HG02642 (cell line): ENCODE measurements at regions not wholly inside any gene's neighbourhood (a gene's known extent, or its start where the extent isn't known, plus 50 kb on each side); places are given as distances from the start of the nearest gene placed in this dataset.
"Not testable (repeated sequence)": the region's sequence is repeated elsewhere in the genome, so short reads cannot be mapped to it uniquely, and the experiment has no call there.

Source experiments
- ATAC-seq: cut with Tn5 transposase; IDR thresholded peaks from one replicate; pipeline ENCODE4 v1.9.1; 2021; ENCODE audit warnings: mild to moderate bottlenecking; ENCODE audit not compliant: unreplicated experiment, poor library complexity

DNA sequence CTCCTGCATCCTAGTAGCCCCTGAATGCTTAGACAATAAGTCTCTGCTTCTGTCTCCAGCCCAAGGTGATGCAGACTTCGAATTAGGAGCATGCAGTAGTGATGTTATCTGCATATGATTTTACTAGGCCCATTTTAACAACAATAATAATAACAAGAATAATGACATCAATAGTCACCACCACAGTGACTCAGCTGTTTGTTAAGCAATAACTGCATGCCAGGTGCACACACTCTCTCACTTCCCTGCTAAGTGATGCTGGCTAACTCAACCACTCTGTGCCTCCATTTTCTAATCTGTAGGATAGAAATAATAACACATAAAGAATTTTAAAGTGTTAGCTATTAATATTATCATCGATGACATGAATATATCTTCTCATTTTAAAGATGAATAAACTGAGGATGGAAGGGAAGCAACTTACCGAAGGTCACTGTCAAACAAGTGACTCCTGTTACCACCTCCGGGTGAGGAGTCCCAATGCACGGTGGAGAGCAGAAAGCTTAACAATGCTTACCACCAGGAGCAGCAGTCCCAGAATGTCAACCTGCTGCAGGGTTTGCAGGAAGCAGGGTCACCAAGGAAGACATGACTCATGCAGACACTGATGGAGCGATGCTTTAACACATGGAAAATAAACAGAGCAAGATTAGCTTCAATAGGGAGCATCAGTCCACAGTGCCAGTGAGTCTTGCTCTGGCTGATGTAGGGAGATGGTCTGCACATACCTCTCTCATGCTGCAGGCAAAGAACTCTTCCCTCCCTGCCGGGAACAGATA, 290.2 kb downstream of the SPATA17 start:
- ATAC-seq = no peak

DNA sequence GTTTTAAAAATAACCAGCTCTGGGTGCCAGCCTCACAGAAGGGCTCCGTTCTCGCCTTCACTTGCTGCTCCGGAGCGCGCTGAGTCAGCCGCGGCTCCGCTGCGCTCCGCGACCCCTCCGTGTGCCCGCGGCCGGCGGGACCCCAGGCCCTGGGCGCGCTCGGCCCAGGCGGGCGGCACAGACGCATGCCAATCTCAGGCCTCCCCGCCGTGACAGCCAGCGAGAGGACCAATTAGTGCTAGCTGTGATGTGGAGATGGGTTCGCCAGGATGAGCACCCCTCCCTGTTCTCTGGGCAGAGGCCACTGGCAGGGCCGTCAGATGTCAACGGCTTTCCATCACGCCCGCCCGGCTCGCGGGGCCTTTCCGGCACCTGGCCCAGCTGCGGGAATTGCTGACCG, 293.8 kb downstream of the SPATA17 start:
- ATAC-seq = no peak

DNA sequence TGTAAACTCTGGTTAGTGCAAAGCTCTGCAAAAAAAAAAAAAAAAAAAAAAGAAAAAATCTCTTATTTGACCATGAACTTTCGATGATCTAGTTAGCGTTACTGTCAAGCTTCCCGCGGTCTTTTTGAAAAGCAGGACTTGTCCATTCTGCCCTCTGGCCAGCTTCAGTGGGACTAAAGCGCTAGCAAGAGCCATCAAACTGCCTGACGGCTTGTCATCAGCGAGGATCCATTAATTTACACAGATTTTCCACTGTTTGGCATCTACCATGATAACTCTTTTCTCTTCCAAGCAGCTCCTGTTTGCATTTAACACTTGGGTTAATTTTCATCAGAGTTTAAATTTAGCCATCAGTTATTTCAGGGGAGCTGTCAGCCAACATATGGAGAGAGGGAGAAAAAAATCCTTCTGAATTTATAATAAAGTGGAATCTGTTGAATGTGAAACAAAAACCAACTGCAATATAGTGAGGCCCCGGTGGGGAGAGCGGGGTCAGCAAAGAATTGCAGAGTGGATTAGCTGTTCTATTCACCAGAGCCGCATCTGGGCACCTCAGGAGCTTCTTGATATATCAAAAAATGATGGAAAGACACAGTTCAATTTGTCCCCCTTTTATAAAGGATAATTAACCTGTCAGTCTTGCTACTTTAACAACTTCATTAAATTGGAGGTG, 298.2 kb downstream of the SPATA17 start:
- ATAC-seq = no peak

DNA sequence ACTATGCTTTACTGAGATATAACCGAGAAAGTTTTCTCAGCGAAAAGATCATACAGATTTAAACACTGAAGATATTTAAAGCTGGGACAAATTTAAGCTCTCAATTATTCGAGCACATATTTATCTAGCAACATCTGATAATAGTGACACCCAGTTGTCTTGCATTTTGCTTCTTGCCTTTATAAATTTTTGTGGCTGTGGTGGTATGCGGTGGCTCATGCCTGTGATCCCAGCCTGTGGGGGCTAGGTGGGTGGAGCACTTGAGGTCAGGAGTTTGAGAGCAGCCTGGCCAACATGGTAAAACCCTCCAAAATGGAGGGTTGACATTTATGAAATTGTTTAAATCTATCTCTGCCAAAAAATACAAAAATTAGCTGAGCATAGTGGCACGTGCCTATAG, 312.2 kb downstream of the SPATA17 start:
- no peak for ATAC-seq

DNA sequence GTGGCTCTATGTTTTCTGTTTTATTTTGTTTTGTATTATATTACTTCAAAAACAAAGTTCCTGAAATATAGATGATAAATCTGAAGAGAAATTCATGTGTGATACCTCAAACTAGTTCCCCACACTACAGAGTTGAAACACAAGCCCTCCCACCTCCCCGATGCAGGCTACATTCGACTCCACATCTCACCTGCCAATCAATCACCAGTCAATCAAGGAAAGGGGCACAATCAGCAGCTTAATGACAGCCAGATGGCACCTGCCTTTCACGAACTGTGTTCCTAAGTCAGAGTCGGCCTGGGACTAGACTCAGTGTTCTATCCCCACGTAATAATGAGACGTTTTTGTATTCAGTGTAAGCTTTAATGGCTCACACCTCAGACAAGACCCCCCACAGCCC, 313.4 kb downstream of the SPATA17 start:
- no peak for ATAC-seq

DNA sequence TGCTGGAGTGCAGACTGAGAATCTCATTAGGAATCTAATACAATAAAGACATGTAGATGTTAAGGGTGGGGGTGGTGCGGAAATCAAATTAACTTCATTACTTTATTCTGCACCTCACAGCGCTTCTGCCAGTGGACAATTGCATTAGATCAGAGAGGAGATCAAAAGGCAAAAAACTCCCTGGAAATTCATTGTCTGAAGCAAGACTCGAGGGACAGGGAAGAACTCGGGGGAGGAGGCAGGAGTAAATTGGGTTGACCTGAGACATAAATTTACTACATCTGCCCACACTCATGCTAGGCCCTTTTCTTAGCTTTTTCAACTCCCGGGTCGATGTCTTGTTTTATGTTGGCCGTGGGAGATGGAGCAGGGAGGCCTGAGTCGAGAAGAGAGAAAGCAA, 315.4 kb downstream of the SPATA17 start:
- no peak for ATAC-seq

DNA sequence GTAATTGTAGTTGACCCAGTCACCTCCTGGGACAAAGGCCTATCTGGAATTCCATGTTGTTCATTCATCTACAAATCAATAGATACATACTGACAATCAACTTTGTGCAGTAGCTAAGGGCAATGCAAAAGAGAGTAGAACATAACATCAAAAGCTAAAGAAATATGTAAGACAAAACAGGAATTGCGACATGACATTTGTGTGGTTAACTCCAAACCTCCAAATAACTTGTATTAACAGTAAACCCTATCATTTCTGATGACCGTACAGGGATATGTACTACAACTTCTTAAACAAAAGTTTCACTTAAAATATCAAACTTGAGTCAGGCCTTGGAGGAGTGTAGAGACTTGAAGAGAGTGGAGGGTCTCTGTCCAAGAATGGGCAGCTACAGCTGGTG, 317.6 kb downstream of the SPATA17 start:
- ATAC-seq = no peak

DNA sequence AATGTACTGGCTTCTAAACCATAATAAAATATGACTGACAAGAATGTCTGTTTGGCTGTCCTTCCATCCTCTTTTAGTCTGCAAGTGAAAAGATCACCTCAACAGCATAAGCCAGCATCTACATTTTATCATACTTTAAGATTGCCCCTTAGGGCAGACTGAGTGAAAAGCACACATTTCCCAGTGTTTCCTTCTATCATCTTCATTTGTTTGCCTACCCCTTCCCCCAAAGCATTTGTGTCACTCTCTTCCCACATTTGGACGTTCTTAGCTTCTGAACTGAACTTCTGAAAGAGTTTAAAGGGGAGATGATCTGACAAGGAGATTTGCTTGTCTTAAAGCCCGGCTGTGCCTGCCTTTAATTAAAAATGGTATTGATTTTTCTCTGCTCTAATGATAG, 322.2 kb downstream of the SPATA17 start:
- no peak for ATAC-seq

DNA sequence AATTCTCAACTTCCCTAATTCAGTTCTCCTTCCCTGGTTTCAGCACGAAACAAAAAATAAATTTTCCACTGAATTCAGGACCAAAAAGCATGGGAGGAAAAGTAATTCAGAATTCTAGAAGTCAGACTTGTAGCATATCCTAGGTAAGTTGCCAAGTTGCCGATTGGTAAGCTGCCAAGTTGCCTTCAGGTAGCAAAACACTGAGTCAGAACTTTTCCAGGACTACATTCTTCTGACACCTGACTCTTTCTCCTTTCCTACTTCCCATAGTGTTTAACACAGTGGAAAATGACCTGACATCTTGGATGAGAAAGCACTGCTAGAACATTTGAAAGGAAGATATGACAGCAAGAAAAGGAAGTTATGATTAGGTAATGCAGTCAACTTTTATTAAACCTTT, 322.8 kb downstream of the SPATA17 start:
- no peak for ATAC-seq

DNA sequence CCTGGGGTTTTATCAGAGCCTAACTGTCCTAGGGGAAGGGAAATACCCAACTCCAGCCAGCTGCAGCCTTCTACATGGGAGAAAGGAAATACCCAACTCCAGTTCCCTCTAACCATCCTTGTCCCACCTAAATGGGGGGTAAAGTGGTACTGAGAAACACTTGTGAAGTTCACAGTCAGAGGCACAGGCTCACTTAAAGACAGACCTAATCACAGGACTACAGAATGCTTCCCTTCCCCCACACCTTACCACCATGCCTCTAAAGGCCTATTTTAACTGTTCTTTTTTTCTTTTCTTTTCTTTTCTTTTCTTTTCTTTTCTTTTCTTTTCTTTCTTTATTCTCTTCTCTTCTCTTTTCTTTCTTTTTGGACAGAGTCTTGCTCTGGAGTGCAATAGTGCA, 324.6 kb downstream of the SPATA17 start:
- no peak for ATAC-seq

DNA sequence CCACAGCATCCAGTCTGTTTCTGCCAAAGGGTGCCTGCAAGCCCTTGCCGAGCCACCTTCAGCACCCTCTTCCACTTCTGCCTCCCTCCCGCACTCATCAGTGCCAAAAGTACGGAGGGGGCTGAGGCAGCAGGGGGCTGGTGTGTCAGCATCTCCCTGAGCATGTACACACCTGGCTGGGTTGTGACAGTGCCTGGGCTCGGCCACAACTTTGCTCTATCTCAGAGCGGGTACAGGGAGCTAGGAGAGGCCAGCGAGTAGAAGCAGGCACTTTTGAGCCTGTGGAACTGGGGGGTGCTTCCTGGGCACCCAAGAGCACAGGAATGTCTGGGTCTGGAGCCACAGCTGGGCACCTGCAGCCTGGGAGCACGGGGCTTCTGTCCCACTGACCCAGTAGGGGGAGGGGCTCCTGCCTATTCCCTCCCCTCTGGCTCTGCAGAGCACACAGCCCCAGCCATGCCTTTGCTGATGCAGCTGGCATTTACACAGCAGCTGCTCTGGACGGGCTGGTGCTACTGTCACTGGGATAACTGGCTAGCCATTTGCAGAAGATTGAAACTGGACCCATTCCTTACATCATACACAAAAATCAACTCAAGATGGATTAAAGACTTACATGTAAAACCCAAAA, 319.8 kb upstream of the RRP15 start:
- no peak for ATAC-seq

DNA sequence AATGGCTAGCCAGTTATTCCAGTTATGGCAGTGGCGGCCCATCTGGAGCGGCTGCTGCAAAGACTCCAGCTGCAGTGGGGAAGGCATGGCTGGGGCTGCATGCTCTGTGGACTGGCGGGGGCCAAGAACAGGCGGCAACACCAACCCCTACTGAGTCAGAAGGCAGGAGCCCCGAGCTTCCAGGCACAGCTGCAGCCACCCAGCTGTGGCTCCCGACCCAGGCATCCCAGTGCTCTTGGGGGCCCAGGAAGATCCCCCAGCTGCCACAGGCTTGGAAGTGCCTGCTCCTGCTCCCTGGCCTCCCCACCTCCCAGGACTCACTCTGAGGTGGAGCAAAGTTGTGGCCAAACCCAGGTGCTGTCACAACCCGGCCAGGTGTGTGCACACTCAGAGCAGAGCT, 317.0 kb upstream of the RRP15 start:
- no peak for ATAC-seq

DNA sequence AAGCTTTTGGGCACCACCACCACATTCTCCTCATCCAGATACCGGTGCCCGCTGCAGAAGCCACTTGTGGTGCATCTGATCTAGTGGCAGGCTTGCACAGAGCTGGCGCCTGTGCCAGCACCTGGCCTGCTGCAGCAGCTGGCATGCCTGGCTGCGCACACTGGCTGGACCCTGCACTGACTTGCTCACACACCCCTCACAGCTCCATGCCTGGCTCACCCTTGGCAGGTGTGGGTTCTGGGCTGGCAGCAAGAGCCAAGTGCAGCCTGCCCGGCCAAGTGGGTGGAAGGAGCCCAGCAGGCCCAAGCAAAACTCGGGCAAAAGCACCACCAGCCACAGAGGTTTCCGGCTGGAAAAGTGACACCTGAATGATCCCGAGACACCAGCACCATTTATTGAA, 315.7 kb upstream of the RRP15 start:
- no peak for ATAC-seq

DNA sequence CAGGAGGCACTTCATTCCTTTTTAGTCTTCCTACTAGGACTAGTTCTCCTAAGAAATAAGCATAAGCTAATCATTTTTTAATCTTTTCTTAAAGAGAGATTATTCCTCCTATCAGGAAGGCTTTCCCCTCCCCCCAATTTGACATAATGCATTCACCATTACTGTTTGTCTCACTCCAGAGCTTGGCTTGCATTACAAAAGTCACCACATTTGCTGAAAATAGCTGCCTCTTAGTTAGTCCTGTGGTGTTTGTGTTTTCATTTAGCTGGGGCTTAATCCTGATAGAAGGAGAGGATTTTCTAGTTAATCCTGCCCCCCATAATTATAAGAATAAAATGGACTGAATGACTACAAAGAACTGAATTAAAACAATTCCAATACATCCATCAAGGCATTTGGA, 307.1 kb upstream of the RRP15 start:
- no peak for ATAC-seq

DNA sequence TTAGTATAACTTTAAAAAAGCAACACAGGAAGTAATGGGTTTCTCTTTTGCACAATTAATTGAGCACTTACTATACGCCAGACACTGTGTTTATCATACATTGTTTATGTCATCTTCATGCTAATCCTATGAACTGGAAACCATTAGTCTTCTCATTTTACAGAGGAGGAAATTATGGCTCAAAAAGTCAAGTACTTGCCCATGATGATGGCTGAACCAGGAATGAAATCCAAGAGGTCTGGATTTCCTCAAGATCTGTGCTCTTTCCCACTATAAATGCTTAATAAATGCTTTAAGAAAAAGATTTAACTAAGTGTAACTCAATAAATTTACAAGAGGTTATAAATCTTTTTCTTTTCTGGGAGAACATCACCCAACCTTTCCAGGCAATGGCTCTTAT, 303.7 kb upstream of the RRP15 start:
- no peak for ATAC-seq

DNA sequence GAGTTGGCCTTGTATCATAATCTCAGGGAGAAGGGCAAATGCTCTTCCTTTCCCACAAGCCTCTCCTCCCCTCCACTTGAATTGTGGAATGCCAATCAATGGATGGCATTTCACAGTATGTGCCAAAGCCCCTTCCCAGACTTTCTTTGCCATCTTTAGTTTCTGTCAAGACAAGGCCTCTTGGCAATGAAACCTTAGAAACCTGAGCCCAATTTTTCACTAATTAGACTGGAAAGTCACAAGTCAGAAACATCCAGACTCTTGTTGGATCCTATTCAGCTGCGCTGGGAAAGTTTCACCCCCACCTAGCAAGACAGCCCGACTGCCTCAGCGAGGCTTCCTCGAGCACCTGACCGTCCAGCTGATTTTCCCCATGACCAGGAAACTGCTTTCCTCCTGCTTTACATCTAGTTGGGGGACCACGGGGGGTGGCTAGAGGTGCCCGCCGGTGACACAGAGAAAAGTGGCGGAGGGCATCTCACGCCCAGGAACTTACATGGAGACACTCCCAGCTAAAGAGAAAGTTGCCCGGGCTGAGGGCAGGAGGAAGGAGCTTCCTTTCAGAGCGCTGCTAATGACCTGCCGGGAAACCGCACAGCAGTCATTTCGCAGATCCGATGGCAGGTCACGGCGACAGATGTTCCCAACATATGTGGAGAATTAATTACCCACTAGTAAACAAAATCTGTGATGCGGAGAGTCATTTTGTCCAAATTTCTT, 302.6 kb upstream of the RRP15 start:
- no peak for ATAC-seq

DNA sequence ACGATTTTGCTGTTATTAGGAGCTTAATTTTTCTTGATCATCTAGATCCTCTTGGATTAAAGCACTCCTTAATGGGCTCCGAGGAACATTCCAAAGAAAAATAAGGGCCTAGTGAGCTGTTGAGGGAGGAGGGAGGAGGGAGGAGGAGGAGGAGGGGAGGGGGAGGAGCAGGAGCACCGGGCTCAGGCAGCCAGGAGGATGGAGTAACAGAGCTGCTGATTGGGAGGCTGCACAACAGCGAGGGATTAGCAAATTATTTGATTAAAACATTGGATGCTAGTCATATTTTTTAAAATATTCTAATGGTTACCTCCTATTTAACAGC, 302.1 kb upstream of the RRP15 start:
- no peak for ATAC-seq

DNA sequence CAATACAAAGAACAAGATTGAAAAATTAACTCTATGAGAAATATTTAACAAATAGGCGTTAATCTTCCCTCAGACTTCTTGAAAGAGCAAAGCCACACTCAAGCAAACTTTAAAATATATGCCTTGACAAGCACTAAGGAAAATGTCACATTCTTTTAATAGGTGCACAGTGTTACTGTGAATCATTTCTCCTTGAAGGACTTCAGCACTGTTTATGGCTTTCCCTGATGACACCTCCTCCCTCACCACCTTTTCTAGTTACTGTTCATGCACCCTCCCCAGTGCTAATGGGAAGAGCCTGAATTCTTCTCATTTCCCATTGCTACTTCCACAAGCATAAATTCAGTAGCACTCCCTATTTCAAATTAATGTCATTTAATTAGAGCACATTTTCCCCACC, 299.5 kb upstream of the RRP15 start:
- ATAC-seq = no peak

DNA sequence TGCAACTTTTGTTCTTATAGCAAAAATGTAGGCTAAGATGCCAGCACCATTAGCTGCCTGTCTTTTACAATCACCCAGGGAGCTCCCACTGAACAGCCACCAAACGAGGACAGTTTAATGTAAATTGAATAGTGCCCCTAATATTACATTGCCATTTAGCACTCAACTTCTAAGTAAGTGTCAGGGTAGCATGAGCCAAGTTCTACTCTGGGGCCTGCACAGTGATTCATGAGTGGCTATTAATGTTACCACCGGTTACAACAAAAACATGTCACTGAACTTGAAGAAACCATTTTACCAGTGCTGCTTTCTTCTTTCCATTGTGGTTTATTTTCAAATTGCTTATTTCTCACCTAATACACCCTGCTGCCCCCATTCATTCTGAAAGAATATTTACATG, 295.6 kb upstream of the RRP15 start:
- no peak for ATAC-seq

DNA sequence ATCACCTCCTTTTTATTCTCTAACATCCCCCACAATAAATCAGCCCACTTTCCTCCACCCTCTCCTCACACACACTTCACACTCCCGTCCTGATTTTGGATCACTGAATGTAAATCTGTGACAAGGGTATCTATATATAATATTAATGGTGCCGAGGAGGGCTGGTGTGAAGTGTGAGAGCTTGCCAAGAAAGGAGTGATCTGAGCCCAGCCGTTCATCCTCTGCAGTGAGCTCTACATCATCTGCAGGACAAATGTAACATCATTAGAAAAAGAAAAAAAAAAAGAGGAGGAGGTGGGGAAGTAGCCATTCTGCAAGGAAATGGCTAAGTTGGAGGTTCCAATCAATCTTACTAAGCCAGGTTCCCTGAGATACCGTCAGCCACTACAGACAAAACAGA, 291.7 kb upstream of the RRP15 start:
- no peak for ATAC-seq

DNA sequence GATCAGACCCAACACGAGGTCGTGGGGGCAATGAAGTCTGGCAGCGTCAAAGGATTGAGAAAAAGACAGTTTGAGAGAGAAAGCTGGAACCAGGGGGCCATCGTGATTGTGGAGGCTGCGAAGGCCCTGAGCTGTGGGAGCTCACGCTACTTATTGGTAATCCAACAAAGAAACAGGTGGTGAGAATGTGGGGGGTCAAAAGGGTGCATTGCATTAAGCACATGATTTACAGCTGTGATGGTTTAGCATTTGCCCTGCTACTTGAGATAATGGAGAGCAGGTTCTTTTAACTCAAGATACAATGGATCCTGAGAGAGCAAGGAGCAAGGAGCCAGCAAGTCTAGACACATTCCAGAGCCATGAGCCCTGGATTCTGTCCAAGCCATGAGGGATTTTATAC, 276.8 kb upstream of the RRP15 start:
- not testable (repeated sequence) for ATAC-seq
